ENCODE measurements at regions not wholly inside any gene's neighbourhood (a gene's known extent, or its start where the extent isn't known, plus 50 kb on each side); places are given as distances from the start of the nearest gene placed in this dataset.

GRCh38 chr20:39553120-39553519, 591.0 kb downstream of the DHX35 start:
- no peaks in the 10 kb centered on the region for H3K36me3 ChIP-seq (ENCODE audit: control insufficient read depth, low read length)
- peaks cover 3% of the 10 kb centered on the region; the same call in 1 of the 2 replicates for H3K9me3 ChIP-seq (ENCODE audit: control insufficient read depth, insufficient read depth, low read length)
- H3K79me2 ChIP-seq (ENCODE audit: control insufficient read depth, low read length) = no peaks in the 10 kb centered on the region
- no peaks in the 10 kb centered on the region for H3F3A ChIP-seq (ENCODE audit: control insufficient read depth, insufficient read depth)
- no peaks in the 10 kb centered on the region for H3K4me1 ChIP-seq (ENCODE audit: control insufficient read depth, low read length)
- TF ChIP-seq CTCF (IDR thresholded peaks at IDR 0.05; ENCODE audit: low read depth, low read length, poor library complexity, severe bottlenecking) (no peak), EZH2phosphoT487 (IDR thresholded peaks at IDR 0.05; ENCODE audit: borderline replicate concordance, low read length) (no peak)
- H3K27me3 ChIP-seq (ENCODE audit: control insufficient read depth, low read length) = no peaks in the 10 kb centered on the region
- no peak overlapping the region for H3K27ac ChIP-seq (ENCODE audit: low read depth, low read length)
- H3K4me3 ChIP-seq (ENCODE audit: low read length) = no peak overlapping the region
- H3K4me2 ChIP-seq (ENCODE audit: low read length) = no peak overlapping the region
- no peaks in the 10 kb centered on the region for H3K9me2 ChIP-seq (replicated peaks; ENCODE audit: control insufficient read depth, low read length)
- no peaks in the 10 kb centered on the region for H4K20me1 ChIP-seq (ENCODE audit: control insufficient read depth, insufficient read depth, low read depth, low read length)

DNA sequence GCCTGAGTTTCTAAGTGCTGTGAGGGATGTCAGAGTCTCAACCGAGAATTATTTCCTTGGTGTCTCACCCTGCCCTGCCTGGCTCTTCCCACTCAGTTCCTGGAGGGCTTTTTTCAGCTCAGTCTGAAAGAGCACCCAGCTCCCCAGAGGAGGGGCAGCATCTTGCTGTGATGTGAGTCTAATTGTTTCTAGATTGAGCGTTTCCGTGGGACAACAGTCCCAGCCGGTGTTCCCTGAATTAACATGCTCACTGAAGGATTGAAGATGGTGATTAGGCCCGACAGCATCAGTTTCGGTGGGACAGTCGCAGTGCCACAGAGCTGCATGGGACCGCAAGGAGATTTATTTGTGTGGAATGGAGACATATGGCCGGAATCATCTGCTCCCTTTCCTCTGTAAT, 587.6 kb downstream of the DHX35 start:
- no peaks in the 10 kb centered on the region for H4K20me1 ChIP-seq (ENCODE audit: control insufficient read depth, insufficient read depth, low read depth, low read length)
- TF ChIP-seq EZH2phosphoT487 (IDR thresholded peaks at IDR 0.05; ENCODE audit: borderline replicate concordance, low read length) = no peak
- no peak for TF ChIP-seq CTCF (IDR thresholded peaks at IDR 0.05; ENCODE audit: low read depth, low read length, poor library complexity, severe bottlenecking)
- H3F3A ChIP-seq (ENCODE audit: control insufficient read depth, insufficient read depth) = no peaks in the 10 kb centered on the region
- no peak overlapping the region for H3K4me2 ChIP-seq (ENCODE audit: low read length)
- no peaks in the 10 kb centered on the region for H3K36me3 ChIP-seq (ENCODE audit: control insufficient read depth, low read length)
- no peak overlapping the region for H3K4me3 ChIP-seq (ENCODE audit: low read length)
- H3K9me3 ChIP-seq (ENCODE audit: control insufficient read depth, insufficient read depth, low read length) = no peaks in the 10 kb centered on the region
- H3K27ac ChIP-seq (ENCODE audit: low read depth, low read length) = no peak overlapping the region
- no peaks in the 10 kb centered on the region for H3K9me2 ChIP-seq (replicated peaks; ENCODE audit: control insufficient read depth, low read length)
- H3K27me3 ChIP-seq (ENCODE audit: control insufficient read depth, low read length) = no peaks in the 10 kb centered on the region
- peaks cover 7% of the 10 kb centered on the region for H3K4me1 ChIP-seq (ENCODE audit: control insufficient read depth, low read length)
- no peaks in the 10 kb centered on the region for H3K79me2 ChIP-seq (ENCODE audit: control insufficient read depth, low read length)

DNA sequence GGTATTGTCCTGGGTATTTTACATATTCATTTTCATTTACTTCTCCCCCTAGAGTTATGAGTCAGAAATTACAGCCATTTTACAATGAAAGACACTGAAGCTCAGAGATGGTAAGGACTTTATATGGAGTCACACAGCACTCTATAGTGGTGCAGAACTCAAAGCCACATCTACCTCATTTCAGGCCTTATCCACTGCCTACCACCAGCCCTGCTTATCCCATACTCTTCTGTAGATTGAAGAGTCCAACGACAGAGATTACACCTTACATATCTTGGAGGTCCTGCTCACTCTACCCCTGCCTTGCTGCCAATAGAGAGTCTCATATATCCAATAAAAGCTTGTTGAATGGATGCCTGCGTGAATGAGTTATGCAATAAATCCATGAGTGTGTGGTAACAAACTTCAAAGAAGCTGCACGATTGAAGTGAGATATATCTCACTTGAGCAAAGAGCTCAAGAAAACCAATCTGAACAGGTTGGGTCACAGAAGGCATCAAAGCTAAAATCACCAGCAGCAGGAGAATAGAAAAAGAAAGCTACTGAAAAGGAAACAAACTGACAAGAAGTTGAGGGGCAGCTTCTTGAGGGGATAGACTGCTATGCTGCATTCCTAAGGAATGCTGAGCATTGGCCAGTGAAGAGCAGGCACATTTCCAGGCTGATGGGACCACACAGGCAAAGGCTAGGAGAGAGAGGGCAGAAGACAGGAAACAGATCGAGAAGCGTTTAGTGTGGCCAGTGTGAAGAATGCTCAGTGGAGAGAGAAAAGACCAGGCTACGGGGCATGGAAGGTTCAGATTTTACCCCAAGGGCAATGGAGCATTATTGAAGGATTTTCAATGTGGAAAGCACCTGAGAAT, 585.6 kb downstream of the DHX35 start:
- Histone ChIP-seq H3K36me3 (ENCODE audit: control insufficient read depth, low read length) (no peaks in the 10 kb centered on the region), H3K27ac (ENCODE audit: low read depth, low read length) (no peak overlapping the region), H3K4me1 (ENCODE audit: control insufficient read depth, low read length) (peaks cover 20% of the 10 kb centered on the region), H3K27me3 (ENCODE audit: control insufficient read depth, low read length) (no peaks in the 10 kb centered on the region), H3K4me2 (ENCODE audit: low read length) (no peak overlapping the region), H3K79me2 (ENCODE audit: control insufficient read depth, low read length) (no peaks in the 10 kb centered on the region), H3K9me2 (replicated peaks; ENCODE audit: control insufficient read depth, low read length) (no peaks in the 10 kb centered on the region), H4K20me1 (ENCODE audit: control insufficient read depth, insufficient read depth, low read depth, low read length) (no peaks in the 10 kb centered on the region), H3F3A (ENCODE audit: control insufficient read depth, insufficient read depth) (no peaks in the 10 kb centered on the region), H3K9me3 (ENCODE audit: control insufficient read depth, insufficient read depth, low read length) (no peaks in the 10 kb centered on the region), H3K4me3 (ENCODE audit: low read length) (no peak overlapping the region)
- TF ChIP-seq EZH2phosphoT487 (IDR thresholded peaks at IDR 0.05; ENCODE audit: borderline replicate concordance, low read length) = no peak
- peak; percentile 38 for TF ChIP-seq CTCF (IDR thresholded peaks at IDR 0.05; ENCODE audit: low read depth, low read length, poor library complexity, severe bottlenecking)

All from DOHH2 (cell line).